ENCODE measurements at regions not wholly inside any gene's neighbourhood (a gene's known extent, or its start where the extent isn't known, plus 50 kb on each side); places are given as distances from the start of the nearest gene placed in this dataset.

GRCh38 chr2:125707611-125708010, 948.3 kb upstream of the GYPC start:
- H3K4me1 ChIP-seq (ENCODE audit: insufficient read depth) = no peaks in the 10 kb centered on the region
- no peak for TF ChIP-seq POLR2A (IDR thresholded peaks at IDR 0.05)
- TF ChIP-seq CTCF (IDR thresholded peaks at IDR 0.05) = no peak
- no peak for TF ChIP-seq EP300 (IDR thresholded peaks at IDR 0.05)
- WGBS, 3 donors = 65 to 75% (median 67%) methylated on average over 1 of the region's 1 CpG

GRCh38 chr2:125710561-125710960, 945.4 kb upstream of the GYPC start:
- H3K9me3 ChIP-seq = no peaks in the 10 kb centered on the region
- no peaks in the 10 kb centered on the region for H3K4me1 ChIP-seq (ENCODE audit: insufficient read depth)
- H3K4me3 ChIP-seq = no peak overlapping the region
- TF ChIP-seq CTCF (IDR thresholded peaks at IDR 0.05) = no peak
- no peak for TF ChIP-seq EP300 (IDR thresholded peaks at IDR 0.05)
- no peak for TF ChIP-seq POLR2A (IDR thresholded peaks at IDR 0.05)
- 55 to 64% (median 63%) methylated on average over 6 of the region's 6 CpGs for WGBS, 3 donors
- DNase-seq = no peak
- no peak overlapping the region for H3K27ac ChIP-seq
- no peaks in the 10 kb centered on the region for H3K36me3 ChIP-seq
- intact Hi-C loops (cut with DNase I) = no loop called here
- H3K27me3 ChIP-seq = no peaks in the 10 kb centered on the region

More at GRCh38 chr2:125707611-125708010, 948.3 kb upstream of the GYPC start:
- Histone ChIP-seq H3K27ac (no peak overlapping the region), H3K9me3 (no peaks in the 10 kb centered on the region), H3K36me3 (no peaks in the 10 kb centered on the region), H3K27me3 (no peaks in the 10 kb centered on the region), H3K4me3 (no peak overlapping the region)
- intact Hi-C loops (cut with DNase I) = no loop called here
- DNase-seq = no peak

- no peak for DNase-seq
- Histone ChIP-seq H3K27ac (no peak overlapping the region), H3K4me3 (no peak overlapping the region), H3K27me3 (no peaks in the 10 kb centered on the region), H3K36me3 (no peaks in the 10 kb centered on the region), H3K9me3 (no peaks in the 10 kb centered on the region), H3K4me1 (ENCODE audit: insufficient read depth) (no peaks in the 10 kb centered on the region)
- TF ChIP-seq EP300 (IDR thresholded peaks at IDR 0.05) = no peak
- TF ChIP-seq POLR2A (IDR thresholded peaks at IDR 0.05) = no peak
- no peak for TF ChIP-seq CTCF (IDR thresholded peaks at IDR 0.05)
- WGBS, 3 donors = 36 to 42% (median 40%) methylated on average over 1 of the region's 1 CpG
- intact Hi-C loops (cut with DNase I) = no loop called here
Observed at GRCh38 chr2:125711075-125711474, 944.9 kb upstream of the GYPC start.

- no peaks in the 10 kb centered on the region for H3K27me3 ChIP-seq
- H3K9me3 ChIP-seq = no peaks in the 10 kb centered on the region
- H3K4me1 ChIP-seq (ENCODE audit: insufficient read depth) = no peaks in the 10 kb centered on the region
- no peak overlapping the region for H3K4me3 ChIP-seq
- intact Hi-C loops (cut with DNase I) = no loop called here
- WGBS, 3 donors = 81 to 91% (median 89%) methylated on average over 6 of the region's 6 CpGs
- H3K27ac ChIP-seq = no peak overlapping the region
- TF ChIP-seq CTCF (IDR thresholded peaks at IDR 0.05) = no peak
- TF ChIP-seq EP300 (IDR thresholded peaks at IDR 0.05) = no peak
- no peak for TF ChIP-seq POLR2A (IDR thresholded peaks at IDR 0.05)
- no peaks in the 10 kb centered on the region for H3K36me3 ChIP-seq
- DNase-seq = no peak
Observed at GRCh38 chr2:125713533-125713932, 942.4 kb upstream of the GYPC start.
